Activated CD8-positive, alpha-beta memory T cell treated with anti-CD3 and anti-CD28 coated beads, Interleukin-2, amount 50 U/mL, for 1 hour (primary cell): ENCODE measurements at regions not wholly inside any gene's neighbourhood (a gene's known extent, or its start where the extent isn't known, plus 50 kb on each side); places are given as distances from the start of the nearest gene placed in this dataset.

Experiments used
- DNase-seq: peaks from one replicate; pipeline ENCODE4 v3.0.0-alpha.2; 2020; ENCODE audit errors: extremely low read depth

DNA sequence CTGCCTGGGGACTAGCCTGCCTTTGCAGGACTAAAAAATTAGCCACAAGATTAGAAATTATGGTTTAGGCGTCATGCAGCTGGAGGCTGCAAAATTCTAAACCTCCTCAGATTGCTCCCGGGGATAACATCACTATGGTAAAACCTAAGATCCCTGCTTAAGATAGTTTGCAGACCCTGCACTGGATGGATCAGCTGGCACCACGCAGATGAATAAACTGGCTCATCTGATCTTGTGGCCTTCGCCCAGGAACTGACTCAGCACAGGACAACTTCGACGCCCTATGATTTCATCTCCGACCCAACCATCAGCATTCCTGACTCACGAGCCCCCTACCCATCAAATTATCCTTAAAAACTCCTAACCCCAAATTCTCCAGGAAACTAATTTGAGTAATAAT is 482.4 kb downstream of the SPRY1 start:
- no peak for DNase-seq

DNA sequence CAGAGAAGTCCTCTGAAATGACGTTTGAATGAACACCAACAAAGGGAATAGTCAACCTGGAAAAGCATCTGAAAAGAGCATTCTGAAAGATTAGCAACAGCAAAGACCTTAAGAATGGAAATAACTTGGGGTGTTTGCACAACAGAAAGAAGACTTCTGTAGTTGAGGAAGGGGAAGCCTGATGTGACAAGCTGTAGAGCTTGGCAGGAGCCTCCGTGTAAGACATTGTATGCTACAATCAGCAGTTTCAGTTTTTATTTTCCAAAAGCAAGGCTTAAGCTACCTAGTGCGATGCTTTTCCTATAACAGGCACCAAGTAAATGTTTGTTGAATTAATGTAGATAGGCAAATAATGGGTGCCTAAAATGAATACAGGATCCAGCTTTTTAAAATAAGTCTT is 484.0 kb downstream of the SPRY1 start:
- no peak for DNase-seq

DNA sequence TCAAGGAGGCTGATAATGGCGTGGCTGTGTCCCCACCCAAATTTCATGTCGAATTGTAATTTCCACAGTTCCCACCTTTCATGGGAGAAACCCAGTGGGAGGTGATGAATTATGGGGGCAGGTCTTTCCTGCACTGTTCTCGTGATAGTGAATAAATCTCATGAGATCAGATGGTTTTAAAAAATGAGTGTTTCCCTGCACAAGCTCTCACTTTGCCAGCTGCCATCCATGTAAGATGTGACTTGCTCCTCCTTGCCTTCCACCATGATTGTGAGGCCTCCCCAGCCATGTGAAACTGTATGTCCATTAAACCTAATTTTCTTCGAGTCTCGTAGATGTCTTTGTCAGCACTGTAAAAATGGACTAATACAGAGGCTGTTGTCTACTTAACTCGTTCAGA is 488.3 kb downstream of the SPRY1 start:
- no peak for DNase-seq

DNA sequence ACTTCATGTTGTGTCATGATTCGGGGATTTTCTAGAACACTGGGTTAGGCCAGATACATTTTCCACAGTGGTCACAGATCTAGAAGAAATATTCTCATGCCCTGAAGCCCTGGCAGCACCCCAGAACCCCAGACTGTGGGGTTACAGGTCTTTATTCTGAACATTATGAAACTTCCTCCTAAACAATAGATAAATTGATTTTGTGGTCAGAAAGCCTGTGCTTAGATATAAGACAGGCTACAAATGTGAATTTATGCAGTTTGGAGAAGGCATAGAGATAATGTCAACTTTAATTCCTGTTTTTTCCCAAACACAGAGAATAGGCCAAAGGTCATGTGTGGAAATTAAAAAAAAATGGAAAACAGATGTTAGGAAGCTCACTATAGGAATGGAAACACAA is 492.9 kb downstream of the SPRY1 start:
- no peak for DNase-seq

DNA sequence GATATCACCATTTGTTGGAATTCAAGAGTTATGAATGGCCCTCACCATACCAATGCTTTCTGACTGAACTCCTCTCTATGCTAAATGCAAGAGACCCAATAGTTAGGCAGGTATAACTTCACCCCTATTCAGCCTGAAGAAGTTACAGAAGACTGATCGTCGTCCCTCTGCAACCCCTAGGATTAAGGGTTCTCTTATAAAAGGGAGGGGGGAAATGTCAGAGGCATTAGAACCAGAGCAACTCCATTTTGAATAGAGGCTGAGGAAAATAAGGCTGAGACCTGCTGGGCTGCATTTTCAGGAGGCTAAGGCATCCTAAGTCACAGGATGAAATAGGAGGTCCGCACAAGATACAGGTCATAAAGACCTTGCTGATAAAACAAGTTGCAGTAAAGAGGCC is 494.3 kb downstream of the SPRY1 start:
- DNase-seq = no peak

DNA sequence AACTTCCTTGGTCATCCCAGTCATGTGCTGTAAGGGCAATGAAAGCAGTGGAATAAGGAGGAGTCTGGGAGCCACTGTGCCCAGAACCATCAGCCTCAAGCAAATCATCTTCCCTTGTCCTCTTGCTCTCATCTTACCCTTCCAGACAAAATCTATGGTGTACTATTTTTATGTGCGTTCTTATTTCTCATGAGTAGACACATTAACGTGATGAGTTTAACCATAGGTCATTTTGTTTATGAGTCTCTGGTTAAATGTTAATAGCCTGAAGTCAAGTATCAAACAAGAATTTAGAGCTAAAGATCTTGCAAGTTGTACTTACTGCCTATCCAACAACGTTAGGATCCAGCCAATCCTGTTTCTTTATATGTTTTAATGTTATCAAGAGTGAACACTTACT is 495.3 kb downstream of the SPRY1 start:
- DNase-seq = no peak

DNA sequence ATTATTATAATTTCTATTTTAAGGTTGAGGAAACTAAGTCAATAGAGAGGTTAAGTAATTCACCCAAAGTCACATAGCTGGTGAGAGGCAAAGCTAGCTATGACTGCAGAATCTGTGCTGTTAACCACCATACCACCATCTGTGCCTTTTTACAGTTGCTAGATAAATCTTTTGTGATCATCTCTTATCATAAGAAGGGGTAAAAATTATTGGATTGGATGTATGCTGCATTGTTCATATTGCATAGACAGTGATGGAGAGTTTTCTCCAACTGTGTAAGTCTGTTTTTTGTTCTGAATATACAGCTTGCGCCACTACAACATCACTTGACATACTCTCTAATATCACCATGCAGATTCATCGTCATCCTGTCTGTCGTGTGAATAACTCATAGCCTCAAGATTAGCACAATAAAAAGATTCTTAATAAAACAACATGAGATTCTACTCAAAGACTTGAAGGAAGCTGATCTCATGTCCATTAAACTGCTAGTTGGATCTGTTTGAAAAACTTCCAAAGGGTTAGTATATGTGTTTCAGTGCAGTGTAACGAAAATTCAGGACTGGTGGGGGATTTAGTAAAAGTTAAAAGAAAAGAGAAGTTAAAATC is 495.9 kb downstream of the SPRY1 start:
- no peak for DNase-seq

DNA sequence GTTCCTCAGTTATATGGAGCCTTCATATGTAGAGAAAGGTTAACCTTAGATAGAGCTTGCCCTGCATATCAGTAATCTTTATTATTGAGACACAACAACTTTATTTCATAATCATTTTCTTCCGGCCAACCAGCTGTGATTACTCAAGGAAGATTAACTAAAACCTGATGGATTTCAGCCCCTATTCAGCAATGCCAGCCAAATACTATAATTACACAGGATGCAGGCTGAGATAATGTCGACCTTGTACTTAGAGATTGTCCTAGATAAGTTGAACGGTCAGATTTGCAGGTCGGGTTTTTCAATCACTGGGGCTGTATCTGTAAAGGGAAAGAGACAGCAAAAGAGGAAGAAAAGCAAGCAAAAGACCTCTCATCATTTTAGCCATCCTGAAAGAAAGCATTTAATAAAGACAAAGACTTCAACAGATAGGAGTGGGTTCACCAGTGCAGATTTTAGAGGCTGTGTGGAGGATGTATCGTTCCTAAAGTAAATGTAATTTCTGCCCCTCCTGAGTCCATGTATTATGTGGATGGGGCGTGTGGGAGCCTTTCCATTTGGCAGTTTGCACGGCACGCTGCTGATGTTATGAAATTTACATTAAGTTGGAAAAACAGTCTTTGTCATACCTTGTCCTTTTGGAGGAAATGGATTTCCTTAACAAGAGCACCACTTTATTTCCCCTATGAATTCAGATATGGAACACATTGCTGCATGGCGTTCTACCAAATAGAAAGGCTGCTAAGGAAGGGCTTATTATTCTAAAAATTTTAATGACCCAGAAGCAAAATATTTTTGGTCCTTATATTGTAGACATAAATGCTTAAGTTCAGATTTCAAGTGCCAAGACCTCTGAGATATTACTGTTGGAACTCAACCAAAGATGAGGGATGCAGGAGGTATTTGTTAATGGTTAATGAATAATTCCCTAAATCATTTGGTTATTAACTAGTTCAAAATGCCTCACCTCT is 496.7 kb downstream of the SPRY1 start:
- DNase-seq = no peak

DNA sequence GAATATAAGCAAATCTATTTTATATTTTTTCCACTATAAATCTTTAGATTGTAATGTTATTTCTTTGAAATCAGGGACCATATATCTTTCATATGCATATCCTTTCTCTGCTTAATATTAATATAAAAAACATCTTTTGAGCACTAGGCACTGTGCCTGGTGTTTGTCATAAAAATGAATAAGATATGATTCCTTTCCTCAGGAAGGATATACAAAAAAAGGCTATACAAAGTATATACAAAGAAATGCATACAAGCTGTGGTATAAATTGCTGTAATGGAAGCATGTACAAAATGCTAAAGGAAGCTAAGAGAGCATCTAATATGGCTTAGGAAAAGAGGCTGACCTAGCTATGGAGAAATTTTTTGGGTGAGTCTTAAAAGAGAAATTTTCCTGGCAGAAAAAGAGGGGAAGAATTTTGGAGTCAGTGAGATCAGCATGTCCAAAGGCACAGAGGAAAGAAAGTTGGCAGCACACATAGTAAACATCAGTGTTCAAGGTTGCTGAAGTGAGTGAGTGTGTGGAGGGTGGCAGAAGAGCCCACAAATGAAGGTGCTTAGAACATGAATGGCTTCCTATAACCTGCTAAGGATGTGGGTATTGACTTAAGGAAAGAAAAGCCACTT is 500.0 kb downstream of the SPRY1 start:
- no peak for DNase-seq

DNA sequence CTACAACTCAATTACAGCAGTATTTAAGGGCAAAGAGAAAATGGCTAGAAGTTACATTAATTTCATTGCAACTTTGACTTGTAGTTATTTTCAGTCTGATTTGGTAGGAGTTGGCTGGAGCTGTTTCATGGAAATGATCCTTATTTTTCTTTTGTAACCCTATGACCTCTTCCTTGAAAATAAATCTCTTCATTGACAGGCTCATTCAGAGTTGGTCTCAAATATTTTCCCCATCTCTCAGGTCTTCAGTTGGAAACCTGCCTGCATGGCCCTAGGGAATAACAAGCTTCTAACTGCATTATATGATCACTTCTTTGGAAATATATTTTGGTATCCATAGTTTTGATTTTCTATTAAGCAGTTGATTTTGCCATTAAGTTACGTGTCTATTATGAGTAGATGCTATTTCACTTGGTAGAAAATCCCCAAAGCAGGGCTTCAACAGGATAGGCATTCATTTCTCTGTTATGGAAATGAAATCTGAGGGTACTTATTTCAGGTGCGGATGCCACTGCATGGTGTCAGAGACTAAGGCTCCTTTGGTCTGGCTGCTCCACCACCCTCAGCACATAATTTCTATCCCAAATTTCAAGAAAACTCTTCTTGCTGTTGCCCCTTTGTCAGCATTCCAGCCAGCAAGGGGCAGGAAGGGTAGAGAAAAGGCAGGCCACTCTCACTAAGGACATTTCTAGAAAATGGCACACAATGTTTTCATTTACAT is 502.5 kb downstream of the SPRY1 start:
- no peak for DNase-seq

DNA sequence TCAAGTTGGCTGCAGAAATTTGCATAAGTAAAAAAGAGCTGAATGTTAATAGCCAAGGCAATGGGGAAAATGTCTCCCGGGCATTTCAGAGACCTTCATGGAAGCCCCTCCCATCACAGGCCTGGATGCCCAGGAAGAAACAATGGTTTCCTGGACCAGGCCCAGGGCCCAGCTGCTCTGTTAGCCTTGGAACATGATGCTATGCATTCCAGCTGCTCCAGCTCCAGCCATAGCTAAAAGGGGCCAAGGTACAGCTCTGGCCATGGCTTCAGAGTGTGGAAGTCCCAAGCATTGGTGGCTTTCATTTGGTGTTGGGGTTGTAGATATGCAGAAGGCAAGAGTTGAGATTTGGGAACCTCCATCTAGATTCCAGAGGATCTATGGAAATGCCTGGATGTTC is 508.3 kb downstream of the SPRY1 start:
- DNase-seq = no peak

DNA sequence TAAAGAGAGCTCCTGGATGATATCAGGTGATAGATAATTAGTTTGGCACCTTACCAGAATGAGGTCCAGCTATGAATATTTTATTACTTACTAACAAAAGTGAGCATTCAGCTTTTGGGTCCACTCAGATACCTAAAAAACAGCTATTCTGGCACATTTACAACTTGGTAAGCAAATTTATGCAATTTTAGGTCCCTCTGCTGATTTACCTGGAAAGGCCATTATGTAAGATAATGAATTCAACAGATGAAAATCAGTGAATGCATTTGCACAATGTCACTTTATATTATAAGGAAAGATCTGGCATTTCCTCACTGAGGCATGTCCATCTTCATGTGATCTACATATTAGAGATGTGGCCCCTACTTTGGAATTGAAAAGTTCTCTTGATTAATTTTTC is 517.0 kb downstream of the SPRY1 start:
- no peak for DNase-seq

DNA sequence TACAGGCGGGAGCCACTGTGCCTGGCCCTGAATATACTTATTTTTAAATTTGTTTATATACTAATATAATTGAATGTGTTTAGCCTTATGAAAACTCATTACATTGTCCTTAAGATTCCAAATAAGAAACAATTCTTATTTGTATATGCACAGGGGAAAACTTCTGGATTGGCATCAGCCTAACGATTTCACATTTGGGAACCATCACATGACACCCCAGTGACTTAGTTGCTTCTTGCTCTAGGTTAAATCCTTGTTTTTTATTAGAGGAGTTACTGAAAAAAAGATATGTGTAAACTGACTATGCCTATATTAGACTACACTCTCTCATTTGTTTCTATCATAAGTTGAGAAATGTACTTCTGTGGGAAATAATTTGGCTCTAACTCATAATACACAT is 520.2 kb downstream of the SPRY1 start:
- no peak for DNase-seq

DNA sequence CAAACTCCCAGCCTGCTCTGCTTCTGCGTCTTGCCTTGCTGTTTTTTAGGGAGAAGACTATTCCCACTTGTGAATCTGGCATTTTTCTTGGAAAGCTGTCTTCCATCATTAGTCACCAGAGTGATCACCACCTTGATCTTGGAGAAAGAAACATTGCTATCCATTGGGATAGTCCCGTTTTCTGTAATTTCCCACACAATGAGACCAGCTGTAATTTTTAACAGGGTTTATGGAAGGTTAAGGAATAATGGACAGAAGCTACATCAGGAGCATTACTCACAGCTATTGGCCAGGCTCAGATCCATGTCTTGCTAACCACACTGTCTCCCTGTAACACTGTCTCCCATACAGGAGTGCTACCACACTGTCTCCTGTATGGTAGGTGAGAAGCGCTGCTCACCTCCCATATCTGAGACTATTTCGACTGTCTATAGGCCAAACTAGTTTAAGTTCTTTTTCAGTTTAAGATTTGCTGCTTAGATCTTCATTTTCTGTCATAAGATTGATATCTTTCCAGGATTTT is 523.0 kb downstream of the SPRY1 start:
- no peak for DNase-seq

DNA sequence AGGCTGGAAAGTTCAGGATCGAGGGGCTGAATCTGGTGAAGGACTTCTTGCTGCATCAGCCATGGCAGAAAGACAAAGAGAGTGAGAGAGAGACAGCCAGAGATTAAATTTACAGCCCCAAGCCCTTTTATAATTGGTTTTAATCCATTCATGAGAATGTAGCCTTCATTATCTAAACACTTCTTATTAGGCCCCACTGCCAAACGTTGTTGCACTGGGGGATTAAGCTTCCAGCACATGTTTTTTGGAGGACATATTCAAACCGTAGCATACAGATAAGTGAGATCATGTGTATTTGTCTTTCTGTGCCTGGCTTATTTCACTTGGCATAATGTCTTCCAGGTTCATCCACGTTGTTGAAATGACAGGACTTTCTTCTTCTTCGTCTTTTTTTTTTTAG is 524.7 kb downstream of the SPRY1 start:
- no peak for DNase-seq

DNA sequence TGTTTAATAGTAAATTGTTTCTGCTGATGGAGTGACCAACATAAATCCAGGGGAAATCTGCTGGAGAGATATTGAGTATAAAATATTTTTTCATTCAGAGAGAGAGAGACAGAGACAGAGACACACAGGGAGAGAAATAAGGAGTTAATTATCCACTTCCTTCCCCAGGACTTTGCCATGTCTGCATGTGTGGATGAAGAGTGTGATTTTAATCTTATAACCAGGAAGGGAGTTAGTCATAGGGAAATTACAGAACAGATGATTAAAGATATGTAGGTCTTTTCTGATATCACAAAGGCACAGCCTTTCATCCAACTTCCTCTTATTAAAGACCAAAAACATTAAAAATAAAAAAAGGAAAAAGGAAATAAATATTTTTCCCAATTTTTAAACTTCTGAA is 526.3 kb downstream of the SPRY1 start:
- no peak for DNase-seq

DNA sequence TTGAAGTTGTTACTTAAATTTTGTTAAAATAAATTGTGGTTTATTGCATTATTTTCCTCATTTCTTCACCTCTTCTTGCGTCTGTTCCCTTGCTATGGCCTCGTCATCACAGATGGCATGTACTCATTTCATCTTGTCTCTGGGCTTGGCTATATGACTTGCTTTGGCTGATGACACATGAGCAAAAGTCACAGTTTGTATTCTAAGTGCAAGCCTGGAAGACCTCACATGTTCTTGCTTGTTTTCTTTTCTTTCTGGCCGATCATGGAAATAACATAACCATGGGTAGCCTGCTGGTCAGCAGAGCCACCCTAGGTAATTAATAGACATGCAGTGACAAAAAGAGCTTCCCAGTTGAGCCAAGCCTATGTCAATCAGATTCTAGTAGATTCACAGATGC is 527.9 kb downstream of the SPRY1 start:
- no peak for DNase-seq

DNA sequence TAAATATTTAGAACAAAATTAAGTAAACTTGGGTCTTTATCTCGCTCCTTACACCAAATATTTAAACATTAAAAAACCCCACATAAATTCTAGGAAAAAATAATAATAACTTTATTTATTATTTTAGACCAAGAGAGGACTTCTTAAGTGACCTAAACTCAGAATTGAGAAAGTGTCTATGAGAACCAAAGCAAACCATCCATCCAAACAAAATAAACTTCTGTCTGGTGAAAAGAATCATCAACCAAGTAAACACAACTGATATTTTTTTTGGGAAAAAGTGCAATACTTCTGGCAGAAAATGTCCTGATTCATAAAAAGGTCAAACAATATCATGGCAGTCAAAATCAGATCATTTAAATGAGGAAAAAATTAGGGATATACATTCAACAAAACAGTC is 533.0 kb downstream of the SPRY1 start:
- no peak for DNase-seq

DNA sequence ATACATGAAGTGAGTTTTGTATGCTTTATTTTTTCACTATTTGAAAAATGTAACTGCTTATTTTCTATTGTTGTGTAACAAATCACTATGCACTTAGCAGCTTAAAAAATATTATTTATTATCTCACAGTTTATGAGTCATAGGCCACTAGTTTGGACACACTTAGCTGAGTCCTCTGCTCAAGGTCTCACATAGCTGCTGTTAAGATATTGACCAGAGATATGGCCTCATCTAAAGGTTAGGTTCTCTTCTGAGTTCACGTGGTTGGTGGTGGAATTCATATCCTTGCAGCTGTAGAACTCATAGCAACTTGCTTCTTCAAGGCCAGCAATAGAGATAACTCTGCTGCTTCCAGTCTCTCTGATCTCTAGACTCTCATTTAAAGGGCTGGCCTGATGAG is 534.4 kb downstream of the SPRY1 start:
- DNase-seq = no peak

DNA sequence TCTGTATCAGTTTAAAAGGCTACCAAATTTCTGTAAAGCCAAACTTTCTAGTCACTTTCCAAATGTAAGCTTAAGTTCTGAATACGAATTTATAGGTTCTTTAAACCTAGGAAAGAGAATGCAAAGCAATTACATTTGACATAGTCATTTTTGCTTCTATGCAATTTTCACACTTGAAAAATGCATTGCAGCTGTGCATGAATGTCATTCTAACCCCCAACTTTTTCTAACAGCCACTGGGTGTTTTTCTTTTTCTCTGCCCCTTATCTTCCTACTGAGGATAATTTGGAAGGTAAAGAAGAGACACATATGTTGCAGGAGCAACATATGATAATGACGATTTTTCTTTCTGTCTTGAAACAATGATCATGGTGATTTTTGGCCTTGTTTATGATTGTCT is 537.5 kb downstream of the SPRY1 start:
- DNase-seq = no peak

DNA sequence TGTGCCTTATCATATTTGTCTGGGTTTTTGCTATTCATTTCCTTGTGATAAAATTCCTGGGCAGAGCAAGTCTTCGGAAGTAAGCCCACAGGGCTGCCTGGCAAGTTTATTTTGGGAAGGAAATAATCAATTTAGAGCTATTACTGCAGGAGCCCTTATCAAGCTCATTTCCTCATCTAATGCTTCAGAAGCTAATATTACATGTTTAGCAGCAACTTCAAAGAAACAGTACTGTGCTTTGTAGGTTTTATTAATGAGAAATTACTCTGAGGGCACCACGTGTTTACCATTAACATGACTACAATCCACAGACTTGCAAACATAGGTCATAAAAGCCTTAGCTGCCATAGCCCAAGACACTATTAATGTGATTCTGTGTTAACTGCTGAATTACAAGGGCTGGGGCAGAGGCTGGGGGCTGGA is 540.0 kb downstream of the SPRY1 start:
- no peak for DNase-seq

DNA sequence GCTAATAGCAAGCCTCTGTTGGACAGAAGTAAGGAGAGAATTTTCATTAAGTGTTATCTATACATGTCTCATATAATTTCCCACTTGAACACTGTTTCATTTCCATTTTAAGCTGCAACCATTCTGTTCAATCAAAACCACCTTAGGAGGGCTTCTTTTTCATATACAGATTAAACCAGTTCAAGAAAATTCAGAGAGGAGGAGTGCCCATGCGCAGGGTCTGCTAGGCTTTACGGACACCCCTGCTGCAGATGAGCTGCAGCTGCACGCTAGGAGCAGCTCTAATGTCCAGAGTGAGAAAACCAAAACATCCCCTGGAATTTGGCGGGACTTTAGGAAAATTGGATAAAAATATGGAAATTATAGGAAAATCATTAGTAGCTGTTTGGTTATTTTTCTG is 541.0 kb downstream of the SPRY1 start:
- DNase-seq = no peak
